Peyer's patch (tissue), 4 donors: ENCODE measurements at regions not wholly inside any gene's neighbourhood (a gene's known extent, or its start where the extent isn't known, plus 50 kb on each side); places are given as distances from the start of the nearest gene placed in this dataset.

Experiments used
- DNase-seq, 3 donors: peaks; one replicate each; pipeline ENCODE4 v3.0.0-alpha.2; 2017 to 2019
- H3K27ac ChIP-seq, 4 donors: fragments of 200-600 bp; sonication (generic); one replicate each; pipeline ENCODE4 v1.5.1; 2016 to 2019
- H3K27me3 ChIP-seq, 2 donors: fragments of 200-600 bp; sonication (generic); one replicate each; pipeline ENCODE4 v1.5.1; 2019
- H3K36me3 ChIP-seq, 3 donors: fragments of 200-600 bp; sonication (generic); one replicate each; pipeline ENCODE4 v1.5.1; 2016 to 2019
- H3K4me1 ChIP-seq, 4 donors: fragments of 200-600 bp; sonication (generic); one replicate each; pipeline ENCODE4 v1.5.1; 2016 to 2019
- H3K4me3 ChIP-seq, 4 donors: fragments of 200-600 bp; sonication (generic); 1 replicate in 3 of 4; 2 replicates in 1 of 4; pipeline ENCODE4 v1.5.1; 2016 to 2019; ENCODE audit warnings: mild to moderate bottlenecking in 1 of 4
- H3K9me3 ChIP-seq, 4 donors: fragments of 200-600 bp; sonication (generic); one replicate each; pipeline ENCODE4 v1.5.1; 2016 to 2019; ENCODE audit warnings: mild to moderate bottlenecking in 1 of 4
- CTCF ChIP-seq, 6 experiments: fragments of 450-650 bp in 4 of 6; fragments of 200-600 bp in 2 of 6; sonication (generic) in 1 of 6; IDR thresholded peaks; one replicate each; pipeline ENCODE4 v1.5.1; 2017 to 2019; ENCODE audit warnings: antibody characterized with exemption in 6 of 6, mild to moderate bottlenecking in 3 of 6, moderate library complexity in 1 of 6
- POLR2A ChIP-seq, 2 donors: fragments of 450-650 bp; IDR thresholded peaks; one replicate each; pipeline ENCODE4 v1.5.1; 2017; ENCODE audit warnings: antibody characterized with exemption in 2 of 2, mild to moderate bottlenecking in 2 of 2, moderate library complexity in 2 of 2

DNA sequence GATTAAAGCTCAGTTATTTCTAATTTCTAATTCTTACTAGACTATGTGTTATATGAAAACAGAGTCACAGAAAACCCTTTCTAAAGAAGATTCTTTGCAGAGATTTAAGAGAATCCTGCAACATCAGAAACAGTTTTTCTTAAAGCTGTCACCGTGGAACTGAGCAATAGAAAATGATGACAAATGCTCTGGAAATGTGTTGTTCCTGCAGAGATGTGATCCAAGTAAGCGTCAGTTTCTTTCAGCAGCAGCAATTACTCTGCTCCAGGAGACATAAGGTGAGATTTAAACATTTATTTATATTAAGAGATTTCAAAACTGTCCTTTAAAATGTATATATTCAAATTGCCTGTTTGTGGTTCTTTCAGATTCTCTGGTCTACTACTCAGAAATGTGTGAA is 350.5 kb upstream of the NETO1 start:
- no peaks in the 10 kb centered on the region for H3K36me3 ChIP-seq
- H3K27ac ChIP-seq: no peak overlapping the region
- no peak for TF ChIP-seq POLR2A (IDR thresholded peaks at IDR 0.05)
- no peak for TF ChIP-seq CTCF (IDR thresholded peaks at IDR 0.05)
- no peaks in the 10 kb centered on the region for H3K27me3 ChIP-seq
- DNase-seq: no peak
- peaks cover 0 to 8% (median 0%) of the 10 kb centered on the region in 4 donors for H3K9me3 ChIP-seq
- H3K4me1 ChIP-seq: no peaks in the 10 kb centered on the region
- H3K4me3 ChIP-seq: no peak overlapping the region

GRCh38 chr18:73214970-73215369 is 347.2 kb upstream of the NETO1 start:
- H3K9me3 ChIP-seq: peaks cover 0 to 8% (median 0%) of the 10 kb centered on the region in 4 donors
- no peaks in the 10 kb centered on the region for H3K4me1 ChIP-seq
- no peak for DNase-seq
- no peaks in the 10 kb centered on the region for H3K36me3 ChIP-seq
- H3K27ac ChIP-seq: no peak overlapping the region
- TF ChIP-seq POLR2A (IDR thresholded peaks at IDR 0.05) (no peak), CTCF (IDR thresholded peaks at IDR 0.05) (no peak)
- H3K4me3 ChIP-seq: no peak overlapping the region
- H3K27me3 ChIP-seq: no peaks in the 10 kb centered on the region

DNA sequence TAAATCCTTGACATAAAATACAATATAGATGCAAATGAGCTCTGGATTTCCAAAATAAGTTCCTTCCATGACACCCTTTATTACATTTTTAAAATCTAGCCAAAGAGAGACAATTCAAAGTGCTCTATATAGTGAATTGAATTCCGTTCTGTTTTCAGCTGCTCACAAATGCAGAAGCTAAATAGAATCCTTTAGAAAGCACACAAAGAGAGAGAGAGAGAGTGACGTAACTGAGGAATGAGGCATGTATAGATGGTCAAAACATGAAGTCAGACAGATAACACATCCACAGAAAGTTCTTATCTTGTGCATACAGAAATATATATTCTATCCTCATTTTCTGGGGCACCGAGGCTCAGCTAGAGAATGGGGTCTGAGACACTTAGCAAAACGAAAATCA is 344.7 kb upstream of the NETO1 start:
- Histone ChIP-seq H3K4me3 (no peak overlapping the region), H3K27me3 (no peaks in the 10 kb centered on the region), H3K36me3 (no peaks in the 10 kb centered on the region), H3K9me3 (no peaks in the 10 kb centered on the region), H3K27ac (no peak overlapping the region), H3K4me1 (no peaks in the 10 kb centered on the region)
- no peak for TF ChIP-seq POLR2A (IDR thresholded peaks at IDR 0.05)
- TF ChIP-seq CTCF (IDR thresholded peaks at IDR 0.05): no peak
- no peak for DNase-seq

- DNase-seq: no peak
- H3K4me1 ChIP-seq: no peaks in the 10 kb centered on the region
- H3K36me3 ChIP-seq: no peaks in the 10 kb centered on the region
- H3K9me3 ChIP-seq: peaks cover 0 to 4% (median 0%) of the 10 kb centered on the region in 4 donors
- no peak overlapping the region for H3K27ac ChIP-seq
- H3K27me3 ChIP-seq: no peaks in the 10 kb centered on the region
- H3K4me3 ChIP-seq: no peak overlapping the region
- no peak for TF ChIP-seq POLR2A (IDR thresholded peaks at IDR 0.05)
- TF ChIP-seq CTCF (IDR thresholded peaks at IDR 0.05): no peak
Measured at GRCh38 chr18:73201940-73202339, 334.2 kb upstream of the NETO1 start.

GRCh38 chr18:73199151-73199550 is 331.4 kb upstream of the NETO1 start:
- Histone ChIP-seq H3K4me3 (no peak overlapping the region), H3K4me1 (no peaks in the 10 kb centered on the region), H3K9me3 (peaks cover 0 to 8% (median 0%) of the 10 kb centered on the region in 4 donors), H3K27me3 (no peaks in the 10 kb centered on the region), H3K36me3 (no peaks in the 10 kb centered on the region), H3K27ac (no peak overlapping the region)
- no peak for TF ChIP-seq POLR2A (IDR thresholded peaks at IDR 0.05)
- no peak for TF ChIP-seq CTCF (IDR thresholded peaks at IDR 0.05)
- no peak for DNase-seq

DNA sequence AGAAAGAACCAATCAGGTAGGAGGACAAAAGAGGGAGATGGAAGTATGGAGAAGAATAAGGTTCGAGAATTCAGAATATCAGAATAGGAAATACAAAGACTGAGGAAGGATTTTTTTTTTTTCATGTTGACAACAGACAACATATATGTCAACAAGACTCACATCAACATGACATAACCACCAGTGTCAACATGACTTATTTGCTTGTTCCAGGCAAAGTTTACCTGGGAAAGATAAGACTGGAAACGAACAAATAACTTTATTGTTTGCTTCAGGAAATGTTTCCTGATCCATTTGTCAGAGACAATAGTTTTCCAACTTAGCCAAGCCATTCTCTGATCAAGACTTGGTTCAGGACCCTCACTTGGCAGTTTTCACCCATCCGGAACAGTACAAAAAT is 321.9 kb upstream of the NETO1 start:
- Histone ChIP-seq H3K36me3 (no peaks in the 10 kb centered on the region), H3K4me3 (no peak overlapping the region), H3K9me3 (no peaks in the 10 kb centered on the region), H3K4me1 (no peaks in the 10 kb centered on the region), H3K27ac (no peak overlapping the region), H3K27me3 (no peaks in the 10 kb centered on the region)
- TF ChIP-seq CTCF (IDR thresholded peaks at IDR 0.05) (no peak), POLR2A (IDR thresholded peaks at IDR 0.05) (no peak)
- DNase-seq: no peak
